Mesothelial cell of epicardium (in vitro differentiated cells): ENCODE measurements at regions not wholly inside any gene's neighbourhood (a gene's known extent, or its start where the extent isn't known, plus 50 kb on each side); places are given as distances from the start of the nearest gene placed in this dataset.

Experiments
- DNase-seq, 2 experiments: peaks; one replicate each; pipeline ENCODE4 v3.0.0; 2021; ENCODE audit warnings: low spot score in 2 of 2; ENCODE audit not compliant: unreplicated experiment in 2 of 2
- H3K27ac Mint-ChIP-seq: 2 replicates; pipeline ENCODE4 v1.8.0; 2021; ENCODE audit warnings: mixed read lengths
- H3K27me3 Mint-ChIP-seq: 2 replicates; pipeline ENCODE4 v1.8.0; 2021; ENCODE audit warnings: low read depth, mixed read lengths
- H3K36me3 Mint-ChIP-seq: 2 replicates; pipeline ENCODE4 v1.8.0; 2021; ENCODE audit warnings: mixed read lengths
- H3K4me1 Mint-ChIP-seq: 2 replicates; pipeline ENCODE4 v1.8.0; 2021; ENCODE audit warnings: mixed read lengths
- H3K4me3 Mint-ChIP-seq: 2 replicates; pipeline ENCODE4 v1.8.0; 2021; ENCODE audit warnings: mild to moderate bottlenecking, moderate library complexity, mixed read lengths
- H3K9me3 Mint-ChIP-seq: 2 replicates; pipeline ENCODE4 v1.8.0; 2021; ENCODE audit warnings: mixed read lengths
- TF ChIP-seq, protein P1 (sequence below): fragments of 200-600 bp; sonication (generic); IDR thresholded peaks from one replicate; pipeline ENCODE4 v1.5.0; 2021; ENCODE audit warnings: antibody characterized with exemption; ENCODE audit not compliant: unreplicated experiment

DNA sequence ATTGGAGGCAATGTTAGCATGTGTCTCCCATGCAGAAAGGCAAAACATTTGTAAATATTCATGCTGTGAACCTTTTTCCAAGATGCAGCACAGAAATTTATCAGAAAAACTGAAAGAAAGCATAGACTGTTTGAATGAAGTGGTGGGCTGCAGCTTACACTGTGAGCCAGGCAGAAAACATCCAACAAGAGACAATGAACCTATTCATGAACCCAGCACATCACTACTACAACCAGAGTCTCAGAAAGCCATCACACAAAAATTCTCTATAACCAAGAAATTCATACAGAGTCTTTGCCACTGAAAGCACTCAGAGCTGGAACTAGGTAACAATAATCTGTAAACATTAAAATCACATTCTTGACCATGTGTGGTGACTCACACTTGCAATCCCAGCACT, 448.9 kb downstream of the UQCRFS1 start:
- Mint-ChIP-seq H3K4me3 (no peak overlapping the region), H3K9me3 (peaks cover 51% of the 10 kb centered on the region), H3K27me3 (no peaks in the 10 kb centered on the region), H3K36me3 (no peaks in the 10 kb centered on the region), H3K4me1 (no peaks in the 10 kb centered on the region), H3K27ac (no peak overlapping the region)
- DNase-seq = no peak
- TF ChIP-seq, protein P1, sequence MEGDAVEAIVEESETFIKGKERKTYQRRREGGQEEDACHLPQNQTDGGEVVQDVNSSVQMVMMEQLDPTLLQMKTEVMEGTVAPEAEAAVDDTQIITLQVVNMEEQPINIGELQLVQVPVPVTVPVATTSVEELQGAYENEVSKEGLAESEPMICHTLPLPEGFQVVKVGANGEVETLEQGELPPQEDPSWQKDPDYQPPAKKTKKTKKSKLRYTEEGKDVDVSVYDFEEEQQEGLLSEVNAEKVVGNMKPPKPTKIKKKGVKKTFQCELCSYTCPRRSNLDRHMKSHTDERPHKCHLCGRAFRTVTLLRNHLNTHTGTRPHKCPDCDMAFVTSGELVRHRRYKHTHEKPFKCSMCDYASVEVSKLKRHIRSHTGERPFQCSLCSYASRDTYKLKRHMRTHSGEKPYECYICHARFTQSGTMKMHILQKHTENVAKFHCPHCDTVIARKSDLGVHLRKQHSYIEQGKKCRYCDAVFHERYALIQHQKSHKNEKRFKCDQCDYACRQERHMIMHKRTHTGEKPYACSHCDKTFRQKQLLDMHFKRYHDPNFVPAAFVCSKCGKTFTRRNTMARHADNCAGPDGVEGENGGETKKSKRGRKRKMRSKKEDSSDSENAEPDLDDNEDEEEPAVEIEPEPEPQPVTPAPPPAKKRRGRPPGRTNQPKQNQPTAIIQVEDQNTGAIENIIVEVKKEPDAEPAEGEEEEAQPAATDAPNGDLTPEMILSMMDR = no peak

DNA sequence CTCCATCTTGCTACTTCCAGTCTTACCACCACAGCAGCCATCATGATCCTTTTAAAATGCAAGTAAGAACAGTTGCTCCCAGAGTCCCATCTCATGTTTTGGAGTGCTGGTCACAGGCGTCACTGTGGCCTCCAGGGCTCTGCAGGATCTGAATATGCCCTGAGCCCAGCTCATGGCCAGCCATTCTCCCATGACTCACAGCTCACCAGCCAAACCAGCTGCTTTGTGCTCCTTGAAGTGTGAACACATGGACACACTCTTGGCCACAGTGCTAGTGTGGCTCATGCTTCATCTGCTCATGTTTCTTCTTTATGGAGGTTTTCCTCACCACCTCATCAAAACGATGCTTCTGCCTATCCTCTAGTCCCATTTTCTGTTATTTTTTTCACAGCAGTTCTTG, 466.5 kb downstream of the UQCRFS1 start:
- H3K27me3 Mint-ChIP-seq = no peaks in the 10 kb centered on the region
- H3K9me3 Mint-ChIP-seq = peaks cover 5% of the 10 kb centered on the region
- no peaks in the 10 kb centered on the region for H3K4me1 Mint-ChIP-seq
- H3K36me3 Mint-ChIP-seq = no peaks in the 10 kb centered on the region
- H3K4me3 Mint-ChIP-seq = no peak overlapping the region
- TF ChIP-seq, protein P1 = no peak
- DNase-seq = no peak
- H3K27ac Mint-ChIP-seq = no peak overlapping the region

DNA sequence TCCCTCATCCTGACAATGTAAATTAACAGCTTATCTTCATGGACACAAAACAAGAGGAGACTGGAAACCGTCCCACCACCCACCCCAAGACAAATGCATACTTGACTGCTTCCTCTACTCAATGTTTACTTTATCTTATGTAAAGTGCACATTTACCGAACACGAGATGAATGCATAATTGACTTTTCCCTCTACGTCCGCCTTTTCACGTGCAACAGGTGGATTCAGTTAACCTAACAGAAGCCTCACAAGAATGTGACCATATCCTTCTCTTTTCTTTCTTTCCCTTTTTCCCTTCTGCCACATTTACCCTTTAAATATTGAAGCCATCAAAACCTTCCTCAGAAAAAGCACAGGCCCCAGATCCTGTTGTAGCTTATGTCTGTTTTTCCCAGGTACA, 468.0 kb downstream of the UQCRFS1 start:
- Mint-ChIP-seq H3K36me3 (no peaks in the 10 kb centered on the region), H3K4me1 (no peaks in the 10 kb centered on the region), H3K4me3 (no peak overlapping the region), H3K9me3 (no peaks in the 10 kb centered on the region), H3K27ac (no peak overlapping the region), H3K27me3 (no peaks in the 10 kb centered on the region)
- DNase-seq = no peak
- TF ChIP-seq, protein P1 = no peak

DNA sequence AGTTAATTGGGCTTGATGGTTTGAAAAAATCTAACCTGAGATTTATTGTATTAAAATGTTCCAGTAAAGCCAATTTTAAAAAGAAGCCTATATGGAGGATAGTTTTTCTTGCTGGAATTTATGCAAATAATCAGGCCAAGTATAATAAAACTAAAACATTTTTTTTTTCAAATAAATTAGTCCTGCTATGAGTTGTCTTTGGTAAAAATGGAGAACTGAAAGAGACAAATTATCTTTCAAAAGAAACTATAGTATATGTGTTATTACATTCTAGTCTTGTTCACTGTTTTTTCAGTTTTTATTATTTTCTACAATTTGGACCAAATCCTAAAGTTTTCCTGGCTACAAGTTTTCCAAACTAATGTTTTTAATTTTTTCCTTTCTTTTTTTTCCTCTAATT, 468.9 kb downstream of the UQCRFS1 start:
- Mint-ChIP-seq H3K9me3 (no peaks in the 10 kb centered on the region), H3K27me3 (no peaks in the 10 kb centered on the region), H3K36me3 (no peaks in the 10 kb centered on the region), H3K4me3 (no peak overlapping the region), H3K4me1 (no peaks in the 10 kb centered on the region), H3K27ac (no peak overlapping the region)
- no peak for DNase-seq
- TF ChIP-seq, protein P1 = no peak

DNA sequence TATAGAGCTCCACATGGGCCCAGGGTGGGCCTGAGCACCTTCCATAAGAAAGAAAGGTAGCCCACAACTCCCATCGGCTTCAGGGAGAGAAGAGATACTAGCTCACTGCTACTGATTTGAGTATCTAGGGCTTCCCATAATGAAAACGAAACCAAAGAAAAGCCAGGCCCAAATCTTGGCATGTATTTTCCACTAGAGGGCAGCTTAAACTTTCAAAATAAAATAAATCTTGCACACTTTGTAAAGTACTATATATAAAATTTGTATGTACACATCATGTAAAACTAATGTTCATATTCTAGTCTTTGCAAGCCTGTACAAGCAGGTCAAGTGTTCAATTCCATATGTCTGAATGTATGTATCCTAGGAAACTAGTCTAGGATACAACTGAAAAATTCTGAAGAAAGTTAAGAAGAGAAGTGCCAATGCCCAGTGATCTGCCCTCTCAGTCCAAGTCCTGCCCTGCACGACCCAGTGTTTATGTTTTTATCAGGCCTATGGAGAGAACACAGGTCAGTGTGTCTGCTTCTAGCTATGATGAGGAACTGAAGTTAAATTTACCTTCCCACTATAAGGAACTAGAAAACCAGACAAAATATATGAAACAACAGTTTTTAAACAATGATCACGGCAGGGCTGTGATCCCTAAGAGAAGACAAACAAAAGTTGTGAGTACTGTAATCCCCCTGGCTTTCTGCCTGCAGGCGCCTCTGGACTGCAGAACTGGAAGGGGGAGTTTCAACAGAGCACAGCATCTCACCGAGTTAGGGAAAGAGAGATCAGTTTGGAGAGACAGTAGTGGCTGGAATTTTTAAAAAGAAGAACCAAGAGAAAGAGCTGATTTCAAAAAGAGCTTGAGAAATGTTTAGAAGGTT, 475.7 kb downstream of the UQCRFS1 start:
- Mint-ChIP-seq H3K4me1 (peaks cover 8% of the 10 kb centered on the region), H3K27ac (peak overlapping the region; percentile 60)
- DNase-seq = no peak

More for the DNA sequence above, 475.7 kb downstream of the UQCRFS1 start:
- Mint-ChIP-seq H3K36me3 (no peaks in the 10 kb centered on the region), H3K9me3 (peaks cover 5% of the 10 kb centered on the region), H3K4me3 (no peak overlapping the region), H3K27me3 (peaks cover 4% of the 10 kb centered on the region)
- TF ChIP-seq, protein P1 = peak; percentile 78
